ENCODE measurements at regions not wholly inside any gene's neighbourhood (a gene's known extent, or its start where the extent isn't known, plus 50 kb on each side); places are given as distances from the start of the nearest gene placed in this dataset.

DNA sequence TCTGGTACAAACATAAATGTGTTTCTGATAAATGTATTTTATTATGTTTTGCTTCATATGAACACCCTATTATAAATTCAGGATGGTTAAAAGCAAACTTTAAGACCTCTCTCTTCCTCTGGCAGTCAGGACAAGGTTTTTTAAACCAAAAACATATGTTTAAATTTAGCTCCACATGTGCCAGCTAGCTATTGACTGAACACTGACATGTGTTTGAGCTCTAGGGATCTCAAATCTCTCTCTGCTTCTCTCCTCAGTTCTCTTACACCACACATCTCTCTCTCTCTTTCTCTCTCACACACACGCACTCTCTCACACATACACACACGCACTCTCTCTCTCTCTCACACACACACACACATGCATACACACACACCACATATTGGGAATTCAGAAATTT lies 150.1 kb upstream of the RFX3 start:
- 82 to 86% (median 83%) methylated on average over 2 of the region's 2 CpGs for WGBS, 3 donors
- DNase-seq = no peak
- H3K27ac ChIP-seq = no peak overlapping the region
- intact Hi-C loops (cut with DNase I) = no loop called here
- TF ChIP-seq, protein P1, sequence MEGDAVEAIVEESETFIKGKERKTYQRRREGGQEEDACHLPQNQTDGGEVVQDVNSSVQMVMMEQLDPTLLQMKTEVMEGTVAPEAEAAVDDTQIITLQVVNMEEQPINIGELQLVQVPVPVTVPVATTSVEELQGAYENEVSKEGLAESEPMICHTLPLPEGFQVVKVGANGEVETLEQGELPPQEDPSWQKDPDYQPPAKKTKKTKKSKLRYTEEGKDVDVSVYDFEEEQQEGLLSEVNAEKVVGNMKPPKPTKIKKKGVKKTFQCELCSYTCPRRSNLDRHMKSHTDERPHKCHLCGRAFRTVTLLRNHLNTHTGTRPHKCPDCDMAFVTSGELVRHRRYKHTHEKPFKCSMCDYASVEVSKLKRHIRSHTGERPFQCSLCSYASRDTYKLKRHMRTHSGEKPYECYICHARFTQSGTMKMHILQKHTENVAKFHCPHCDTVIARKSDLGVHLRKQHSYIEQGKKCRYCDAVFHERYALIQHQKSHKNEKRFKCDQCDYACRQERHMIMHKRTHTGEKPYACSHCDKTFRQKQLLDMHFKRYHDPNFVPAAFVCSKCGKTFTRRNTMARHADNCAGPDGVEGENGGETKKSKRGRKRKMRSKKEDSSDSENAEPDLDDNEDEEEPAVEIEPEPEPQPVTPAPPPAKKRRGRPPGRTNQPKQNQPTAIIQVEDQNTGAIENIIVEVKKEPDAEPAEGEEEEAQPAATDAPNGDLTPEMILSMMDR (IDR thresholded peaks at IDR 0.05) = no peak
- H3K4me1 ChIP-seq = no peaks in the 10 kb centered on the region
- H3K9me3 ChIP-seq = no peaks in the 10 kb centered on the region
- H3K4me3 ChIP-seq = no peak overlapping the region
- ATAC-seq = no peak
- peaks cover 0 to 13% of the 10 kb centered on the region in 2 donors for H3K36me3 ChIP-seq (ENCODE audit: insufficient read depth in 1 of 2, low read depth in 1 of 2)
- no peaks in the 10 kb centered on the region for H3K27me3 ChIP-seq (ENCODE audit: insufficient read depth in 3 of 3, low read length in 2 of 3)

DNA sequence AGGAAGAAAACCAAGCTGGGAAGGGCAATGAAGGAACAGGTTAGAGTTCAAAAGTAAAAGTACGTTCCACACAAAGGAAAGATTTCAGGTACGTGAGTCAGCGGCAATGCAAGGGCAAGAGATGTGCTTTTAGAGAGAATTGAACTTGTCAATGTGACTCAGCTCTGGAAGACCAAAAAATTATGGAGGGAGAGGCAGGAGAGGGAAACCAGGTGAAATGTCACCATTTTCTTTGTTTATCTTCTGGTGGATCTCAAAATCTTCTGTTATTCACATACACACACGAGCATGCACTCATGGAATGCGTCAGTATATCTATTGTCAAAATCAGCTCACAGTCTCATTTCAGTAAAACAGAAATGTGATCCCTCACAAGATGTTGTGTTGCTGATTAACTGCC lies 148.8 kb upstream of the RFX3 start:
- Histone ChIP-seq H3K9me3 (no peaks in the 10 kb centered on the region), H3K4me3 (no peak overlapping the region), H3K27ac (no peak overlapping the region), H3K4me1 (no peaks in the 10 kb centered on the region), H3K27me3 (ENCODE audit: insufficient read depth in 3 of 3, low read length in 2 of 3) (no peaks in the 10 kb centered on the region), H3K36me3 (ENCODE audit: insufficient read depth in 1 of 2, low read depth in 1 of 2) (peaks cover 0 to 13% of the 10 kb centered on the region in 2 donors)
- 84 to 93% (median 86%) methylated on average over 5 of the region's 5 CpGs for WGBS, 3 donors
- DNase-seq (no peak), ATAC-seq (no peak)
- TF ChIP-seq, protein P1 (IDR thresholded peaks at IDR 0.05) = no peak
- intact Hi-C loops (cut with DNase I) = no loop called here

DNA sequence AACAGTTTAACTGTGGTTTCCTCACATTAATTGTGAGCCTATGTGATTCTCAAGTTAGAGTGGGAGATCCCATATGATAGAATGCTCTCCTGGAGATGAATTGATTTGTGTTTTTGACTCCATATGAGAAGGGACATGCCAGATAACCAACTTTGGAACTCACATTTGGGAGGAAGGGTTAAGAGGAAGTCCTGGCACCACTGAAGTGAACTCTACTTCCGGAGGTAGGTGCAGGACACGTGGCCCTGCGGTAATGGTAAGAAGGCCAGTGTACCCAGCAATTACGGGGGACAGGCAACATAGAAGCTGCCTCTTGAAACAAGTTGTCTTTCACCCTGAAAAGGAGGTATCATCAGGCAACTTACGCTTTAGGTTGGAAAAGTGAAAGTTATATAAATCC lies 146.6 kb upstream of the RFX3 start:
- Histone ChIP-seq H3K36me3 (ENCODE audit: insufficient read depth in 1 of 2, low read depth in 1 of 2) (peaks cover 0 to 13% of the 10 kb centered on the region in 2 donors), H3K27me3 (ENCODE audit: insufficient read depth in 3 of 3, low read length in 2 of 3) (no peaks in the 10 kb centered on the region), H3K27ac (no peak overlapping the region), H3K9me3 (no peaks in the 10 kb centered on the region), H3K4me1 (no peaks in the 10 kb centered on the region), H3K4me3 (no peak overlapping the region)
- intact Hi-C loops (cut with DNase I) = no loop called here
- DNase-seq = no peak
- ATAC-seq = no peak
- WGBS, 3 donors = 87 to 92% (median 87%) methylated on average over 5 of the region's 5 CpGs
- TF ChIP-seq, protein P1 (IDR thresholded peaks at IDR 0.05) = no peak

DNA sequence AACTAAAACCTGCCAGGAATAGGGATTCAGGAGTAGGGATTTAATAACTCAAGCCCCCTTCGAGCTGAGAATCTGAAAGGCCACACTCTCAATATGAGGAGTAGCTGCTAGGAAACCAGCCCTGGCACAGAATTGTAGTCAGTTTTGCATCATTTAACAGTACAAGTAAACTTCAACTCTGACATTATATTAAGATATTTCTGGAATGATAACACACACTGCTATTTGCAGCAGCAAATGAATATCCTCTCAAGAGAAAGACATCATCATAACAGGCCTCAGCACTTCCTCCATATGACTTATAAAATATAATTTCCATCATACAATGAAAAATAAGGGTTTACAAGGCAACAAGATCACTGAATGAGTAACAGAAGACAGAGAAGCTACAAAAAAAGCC lies 138.2 kb upstream of the RFX3 start:
- ATAC-seq (no peak), DNase-seq (no peak)
- no peaks in the 10 kb centered on the region for H3K4me1 ChIP-seq
- intact Hi-C loops (cut with DNase I) = no loop called here
- TF ChIP-seq, protein P1 (IDR thresholded peaks at IDR 0.05) = no peak
- no peaks in the 10 kb centered on the region for H3K36me3 ChIP-seq (ENCODE audit: insufficient read depth in 1 of 2, low read depth in 1 of 2)
- no peak overlapping the region for H3K4me3 ChIP-seq
- H3K27me3 ChIP-seq (ENCODE audit: insufficient read depth in 3 of 3, low read length in 2 of 3) = no peaks in the 10 kb centered on the region
- 43 to 53% (median 50%) methylated on average over 1 of the region's 1 CpG for WGBS, 3 donors
- H3K27ac ChIP-seq = no peak overlapping the region
- H3K9me3 ChIP-seq = no peaks in the 10 kb centered on the region

DNA sequence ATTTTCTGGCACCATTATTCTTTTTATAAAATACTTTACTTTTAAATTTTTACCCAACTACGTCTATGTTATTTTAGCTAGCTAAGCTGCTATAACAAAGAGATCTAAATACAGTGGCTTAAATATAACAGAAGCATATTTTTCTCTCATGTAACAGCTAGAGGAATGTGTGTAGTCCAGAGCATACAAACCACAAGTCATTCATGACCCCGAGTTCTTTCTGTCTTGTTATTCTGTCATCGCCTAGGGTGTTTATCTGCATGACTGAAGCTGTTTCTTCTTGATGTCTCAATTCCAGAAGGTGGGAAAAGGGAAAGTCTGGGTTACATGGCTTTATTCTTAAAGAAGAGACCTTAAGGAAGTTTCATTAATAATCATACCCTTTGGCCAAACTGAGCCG lies 136.9 kb upstream of the RFX3 start:
- Histone ChIP-seq H3K4me1 (no peaks in the 10 kb centered on the region), H3K27me3 (ENCODE audit: insufficient read depth in 3 of 3, low read length in 2 of 3) (no peaks in the 10 kb centered on the region), H3K36me3 (ENCODE audit: insufficient read depth in 1 of 2, low read depth in 1 of 2) (no peaks in the 10 kb centered on the region), H3K27ac (no peak overlapping the region), H3K9me3 (no peaks in the 10 kb centered on the region), H3K4me3 (no peak overlapping the region)
- DNase-seq (no peak), ATAC-seq (no peak)
- intact Hi-C loops (cut with DNase I) = no loop called here
- 85 to 87% (median 86%) methylated on average over 4 of the region's 4 CpGs for WGBS, 3 donors
- TF ChIP-seq, protein P1 (IDR thresholded peaks at IDR 0.05) = no peak

Measured in psoas muscle (tissue), 7 donors.